ENCODE measurements at regions not wholly inside any gene's neighbourhood (a gene's known extent, or its start where the extent isn't known, plus 50 kb on each side); places are given as distances from the start of the nearest gene placed in this dataset.
A peak's percentile ranks its signal among the peaks of the same experiment; 100 is the strongest.
"Not testable (repeated sequence)": the region's sequence is repeated elsewhere in the genome, so short reads cannot be mapped to it uniquely, and the experiment has no call there.

DNA sequence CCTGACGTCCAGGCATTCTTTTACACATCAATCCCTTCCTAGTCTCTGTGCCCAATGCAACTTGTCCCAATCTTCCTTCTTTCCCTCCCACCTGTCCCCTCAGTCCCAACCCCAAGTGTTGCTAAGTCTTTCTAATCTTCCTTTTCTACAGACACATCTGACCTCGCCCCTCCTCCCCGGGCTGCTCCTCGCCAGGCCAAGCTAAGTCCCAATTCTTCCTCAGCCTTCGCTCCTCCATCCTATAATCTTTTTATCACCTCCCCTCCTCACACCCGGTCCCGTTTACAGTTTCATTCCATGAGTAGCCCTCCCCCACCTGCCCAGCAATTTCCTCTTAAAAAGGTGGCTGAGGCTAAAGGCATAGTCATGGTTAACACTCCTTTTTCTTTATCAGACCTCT lies 413.3 kb upstream of the ST8SIA4 start:
- DNase-seq, result not testable (repeated sequence)

DNA sequence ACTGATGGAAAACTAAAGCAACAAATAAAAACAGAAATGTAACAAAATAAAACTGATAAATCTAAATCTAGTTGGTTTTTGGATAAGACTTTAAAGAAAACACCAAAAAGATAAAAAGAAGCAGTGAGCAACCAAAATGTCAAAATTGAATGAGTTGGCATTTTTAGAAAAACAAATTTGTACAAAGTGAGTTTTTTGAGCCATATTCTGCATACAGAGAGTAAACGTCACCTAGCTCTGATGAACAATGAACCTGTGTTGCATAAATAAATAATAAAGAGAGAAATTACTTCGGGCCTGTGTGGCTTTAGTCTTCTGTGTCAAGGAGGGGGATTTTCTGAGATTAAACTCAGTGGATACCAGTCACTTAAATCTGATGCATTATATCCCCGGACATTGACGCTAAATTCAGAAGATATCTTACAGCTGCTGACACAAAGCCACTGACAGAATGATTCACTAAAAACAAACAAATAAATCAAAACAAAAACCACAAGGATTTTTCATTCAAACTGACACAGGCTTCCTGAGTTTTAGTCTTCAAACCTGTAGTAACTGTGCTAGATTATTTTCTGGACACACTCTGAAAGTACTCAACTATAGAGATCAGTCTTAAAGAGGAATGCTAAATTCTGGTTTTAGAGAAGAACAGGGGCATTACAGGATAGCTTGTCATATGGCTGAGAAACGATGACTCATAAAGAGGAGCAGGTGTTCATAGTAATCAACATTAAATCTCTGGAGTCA lies 403.5 kb upstream of the ST8SIA4 start:
- DNase-seq, result peak; percentile 67

DNA sequence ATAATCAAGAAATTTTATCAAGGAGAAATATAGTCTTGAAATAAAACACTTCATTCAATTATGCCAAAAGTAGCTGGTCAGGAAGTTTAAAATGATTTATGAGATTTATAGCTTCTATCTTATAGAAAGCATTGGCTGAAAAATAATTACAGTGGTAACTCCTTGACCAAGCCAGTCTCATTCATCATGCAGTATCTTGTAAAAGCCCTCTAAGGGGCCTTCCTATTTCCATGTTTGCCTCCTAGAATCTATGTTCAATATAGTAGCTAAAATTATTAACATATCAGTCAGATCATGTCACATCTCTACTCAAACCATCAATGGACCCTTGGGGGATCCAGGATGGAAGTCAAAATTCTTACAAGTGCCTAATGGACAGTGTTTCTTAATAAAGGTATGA lies 393.4 kb upstream of the ST8SIA4 start:
- DNase-seq, result no peak

DNA sequence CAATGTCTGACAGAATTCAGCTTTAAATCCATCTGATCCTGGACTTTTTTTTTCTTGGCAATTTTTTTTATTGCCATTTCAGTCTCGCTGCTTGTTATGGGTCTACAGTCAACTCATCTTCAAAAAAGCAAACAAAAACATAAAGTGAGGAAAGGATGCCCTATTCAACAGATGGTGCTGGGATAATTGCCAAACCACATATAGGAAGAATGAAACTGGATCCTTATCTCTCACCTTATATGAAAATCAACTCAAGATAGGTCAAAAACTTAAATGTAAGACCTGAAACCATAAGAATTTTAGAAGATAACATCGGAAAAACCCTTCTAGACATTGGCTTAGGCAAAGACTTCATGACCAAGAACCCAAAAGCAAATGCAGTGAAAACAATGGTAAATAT lies 389.1 kb upstream of the ST8SIA4 start:
- DNase-seq, result peak; percentile 51

DNA sequence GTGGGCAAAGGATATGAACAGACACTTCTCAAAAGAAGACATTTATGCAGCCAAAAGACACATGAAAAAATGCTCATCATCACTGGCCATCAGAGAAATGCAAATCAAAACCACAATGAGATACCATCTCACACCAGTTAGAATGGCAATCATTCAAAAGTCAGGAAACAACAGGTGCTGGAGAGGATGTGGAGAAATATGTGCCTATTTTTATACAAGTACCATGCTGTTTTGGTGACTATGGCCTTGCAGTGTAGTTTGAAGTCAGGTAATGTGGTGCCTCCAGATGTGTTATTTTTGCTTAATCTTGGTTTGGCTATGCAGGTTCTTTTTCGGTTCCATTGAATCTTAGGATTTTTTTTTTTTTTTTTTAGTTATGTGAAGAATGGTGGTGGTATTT lies 387.7 kb upstream of the ST8SIA4 start:
- not testable (repeated sequence) for DNase-seq

DNA sequence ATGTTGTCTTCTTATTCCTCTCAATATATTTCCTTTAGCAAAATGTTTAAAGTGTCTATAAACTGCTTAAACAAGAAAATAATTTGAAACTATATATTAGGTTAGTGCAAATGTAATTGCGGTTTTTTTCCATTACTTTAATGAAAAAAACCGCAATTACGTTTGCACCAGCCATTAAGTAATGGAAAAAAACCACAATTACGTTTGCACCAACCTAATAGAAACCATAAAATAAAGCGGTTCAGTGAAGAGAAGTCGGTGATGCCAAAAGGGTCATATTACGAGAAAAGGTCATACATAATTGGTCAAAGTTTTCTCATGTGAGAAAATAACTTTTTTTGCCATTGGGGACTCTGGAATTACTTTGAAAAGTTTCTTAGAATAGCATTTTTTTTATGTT lies 385.6 kb upstream of the ST8SIA4 start:
- DNase-seq, result no peak

DNA sequence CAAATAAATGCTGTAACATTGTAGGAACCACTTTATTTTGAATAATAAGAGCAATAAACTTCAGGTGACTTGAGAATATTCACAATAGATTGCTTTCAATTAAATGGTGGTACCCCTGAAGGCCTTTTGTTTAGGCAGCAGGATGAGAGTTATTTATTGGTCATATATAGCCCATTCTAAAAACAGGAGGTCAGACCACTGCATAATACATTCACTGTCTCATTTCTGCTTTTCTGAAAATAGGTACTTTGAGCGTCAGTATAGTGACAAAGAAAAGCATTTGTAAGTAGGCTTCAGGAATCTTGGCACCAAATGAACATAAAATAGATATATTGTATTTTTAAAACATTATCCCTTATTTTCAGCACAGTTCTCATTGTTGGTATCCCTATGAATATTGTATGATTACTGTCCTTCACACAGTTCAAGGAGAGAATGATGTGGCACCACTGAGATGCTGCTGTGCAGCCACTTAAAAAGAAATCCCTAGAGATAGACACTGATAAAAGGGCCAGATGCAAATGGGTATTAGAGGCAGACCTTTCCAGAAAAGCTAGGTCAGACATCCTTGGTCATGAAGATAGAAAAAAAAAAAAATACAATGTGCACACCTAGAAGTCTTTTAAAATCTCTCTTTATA lies 381.8 kb upstream of the ST8SIA4 start:
- peak; percentile 3 for DNase-seq

DNA sequence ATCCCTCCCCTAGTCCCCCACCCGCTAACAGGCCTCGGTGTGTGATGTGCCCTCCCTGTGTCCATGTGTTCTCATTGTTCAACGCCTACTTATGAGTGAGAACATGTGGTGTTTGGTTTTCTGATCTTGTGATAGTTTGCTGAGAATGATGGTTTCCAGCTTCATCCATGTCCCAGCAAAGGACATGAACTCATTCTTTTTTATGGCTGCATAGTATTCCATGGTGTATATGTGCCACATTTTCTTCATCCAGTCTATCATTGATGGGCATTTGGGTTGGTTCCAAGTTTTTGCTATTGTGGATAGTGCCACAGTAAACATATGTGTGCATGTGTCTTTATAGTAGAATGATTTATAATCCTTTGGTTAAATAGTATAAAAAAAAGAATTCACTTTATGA lies 380.9 kb upstream of the ST8SIA4 start:
- not testable (repeated sequence) for DNase-seq

DNA sequence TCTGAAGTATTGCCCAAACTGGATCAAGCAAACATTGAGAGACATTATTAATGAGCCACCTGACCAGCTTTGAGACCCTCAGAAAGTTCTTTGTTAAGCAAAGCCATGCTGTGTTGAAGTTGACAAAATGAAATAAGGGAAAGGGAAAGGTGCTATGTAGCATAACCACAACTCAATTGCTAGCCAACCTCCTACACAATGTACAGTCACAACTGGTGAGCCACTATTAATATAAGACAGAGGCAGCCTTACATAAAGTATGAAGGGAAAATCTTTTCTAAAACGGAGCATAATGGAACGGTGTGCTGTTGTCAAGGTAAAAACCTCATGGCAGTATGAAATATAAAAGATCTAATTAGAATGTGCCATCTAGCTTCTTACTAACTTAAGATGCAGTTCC lies 375.8 kb upstream of the ST8SIA4 start:
- DNase-seq, result no peak

DNA sequence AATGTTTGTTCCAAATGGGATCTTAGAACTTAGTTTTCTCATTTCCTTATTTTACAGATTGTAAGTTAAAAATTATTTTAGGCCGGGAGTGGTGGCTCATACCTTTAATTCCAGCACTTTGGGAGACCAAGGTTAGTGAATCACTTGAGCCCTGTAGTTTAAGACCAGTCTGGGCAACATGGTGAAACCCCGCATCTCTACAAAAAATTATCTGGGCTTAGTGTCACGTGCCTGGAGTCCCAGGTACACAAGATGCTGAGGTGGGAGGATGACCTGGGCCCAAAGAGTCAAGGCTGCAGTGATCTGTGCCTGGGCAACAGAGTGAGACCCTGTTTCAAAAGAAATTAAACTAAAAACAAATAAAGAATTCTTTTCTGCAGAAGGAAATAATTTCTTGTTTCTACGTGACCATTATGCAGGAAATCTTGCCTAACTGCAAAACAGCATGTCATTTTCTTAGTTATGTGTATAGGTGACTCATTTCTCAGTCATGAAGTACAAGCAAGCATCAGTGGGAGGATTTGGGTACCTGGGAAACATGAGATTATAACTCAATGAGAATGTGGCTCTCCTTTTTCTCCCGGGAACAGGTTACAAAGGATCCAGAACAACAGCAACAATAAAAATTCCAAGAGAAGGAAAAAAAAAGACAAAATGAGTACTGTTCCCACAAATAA lies 375.1 kb upstream of the ST8SIA4 start:
- no peak for DNase-seq

DNA sequence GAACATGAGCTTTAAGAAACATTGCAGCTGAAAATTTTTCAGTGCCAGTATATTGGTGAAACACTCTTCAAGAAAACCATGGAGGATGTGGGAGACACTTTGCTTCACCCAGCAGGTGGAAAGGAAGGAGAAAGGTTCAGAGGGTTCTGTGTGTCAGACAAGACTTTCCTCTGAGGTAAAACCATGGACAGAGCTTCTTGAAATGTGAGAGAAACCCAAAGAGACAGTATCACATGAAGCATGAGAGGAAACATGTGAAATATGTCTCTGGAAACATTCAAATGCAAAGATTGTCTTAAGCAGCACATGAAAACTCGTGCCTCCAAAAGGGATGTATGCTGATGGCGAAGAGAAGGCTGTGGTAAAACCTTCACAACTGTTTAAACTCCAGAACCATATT lies 368.9 kb upstream of the ST8SIA4 start:
- DNase-seq, result no peak

DNA sequence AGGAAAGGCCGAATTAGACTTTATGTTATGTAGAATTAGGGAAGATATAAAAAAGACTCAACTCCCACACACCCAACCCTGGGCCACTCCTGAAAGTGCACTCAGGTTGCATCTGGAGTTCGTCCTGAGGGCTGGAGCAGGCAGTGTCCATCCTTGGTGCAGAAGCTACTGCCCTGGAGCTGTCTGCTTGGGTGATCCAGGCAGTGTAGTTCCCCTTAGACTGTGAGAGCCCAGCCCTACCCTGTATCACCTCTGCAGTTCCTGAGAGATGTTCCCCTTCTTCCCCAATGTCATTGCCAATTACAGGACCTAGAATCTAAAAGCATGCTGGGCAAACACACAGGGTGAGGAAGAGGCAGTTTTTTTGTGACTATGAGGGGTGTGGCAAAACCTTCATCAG lies 368.3 kb upstream of the ST8SIA4 start:
- no peak for DNase-seq

DNA sequence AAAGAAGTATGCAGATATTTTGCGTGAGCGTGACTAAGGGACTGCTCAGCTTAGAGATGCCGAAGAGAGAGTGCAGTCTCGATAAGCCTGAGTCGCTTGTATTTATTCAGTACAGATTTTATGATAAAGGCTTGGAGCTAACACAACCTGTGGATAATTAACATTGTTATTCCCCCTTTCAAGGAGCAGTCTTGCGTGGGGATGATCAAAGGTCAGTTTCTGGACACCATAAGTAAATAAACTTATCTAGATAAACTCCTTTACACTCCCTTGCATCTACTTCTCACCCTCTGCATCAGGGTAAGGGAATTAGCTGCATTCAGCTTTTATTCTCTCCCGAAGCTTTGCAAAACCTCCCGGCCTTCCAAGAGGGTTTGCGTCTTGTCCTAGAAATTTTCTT lies 357.8 kb upstream of the ST8SIA4 start:
- DNase-seq, result no peak

DNA sequence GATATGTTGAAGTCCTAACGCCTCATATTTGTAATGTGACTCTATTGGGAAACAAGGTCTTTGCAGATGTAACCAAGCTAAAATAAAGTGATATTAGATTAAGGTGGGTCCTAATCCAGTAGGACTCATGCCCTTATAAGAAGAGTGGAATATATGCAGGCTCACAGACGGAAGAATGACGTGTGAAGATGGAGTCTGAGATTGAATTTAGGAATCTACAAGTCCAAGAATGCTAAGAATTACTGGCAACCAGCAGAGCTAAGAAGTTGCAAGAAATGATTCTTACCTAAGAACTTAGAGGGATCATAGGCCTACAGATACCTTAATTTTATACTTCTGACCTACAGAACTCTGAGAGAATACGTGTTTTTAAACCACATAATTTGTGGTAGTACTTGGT lies 350.0 kb upstream of the ST8SIA4 start:
- DNase-seq, result no peak

DNA sequence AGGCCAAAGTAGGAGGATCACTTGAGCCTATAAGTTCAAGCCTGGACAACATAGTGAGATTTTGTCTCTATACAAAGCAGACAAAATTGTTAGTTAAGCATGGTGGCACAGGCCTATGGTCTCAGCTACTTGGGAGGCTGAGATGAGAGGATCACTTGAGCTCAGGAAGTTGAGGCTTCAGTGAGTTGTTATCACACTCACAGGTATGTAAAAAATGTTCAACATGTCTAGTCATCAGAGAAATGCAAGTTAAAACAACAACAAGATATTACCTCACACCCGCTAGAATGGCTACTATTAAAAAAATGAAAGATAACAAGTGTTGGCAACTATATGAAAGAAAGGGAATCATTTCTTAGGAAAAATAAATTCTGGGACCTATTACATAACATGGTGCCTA lies 341.5 kb upstream of the ST8SIA4 start:
- no peak for DNase-seq

DNA sequence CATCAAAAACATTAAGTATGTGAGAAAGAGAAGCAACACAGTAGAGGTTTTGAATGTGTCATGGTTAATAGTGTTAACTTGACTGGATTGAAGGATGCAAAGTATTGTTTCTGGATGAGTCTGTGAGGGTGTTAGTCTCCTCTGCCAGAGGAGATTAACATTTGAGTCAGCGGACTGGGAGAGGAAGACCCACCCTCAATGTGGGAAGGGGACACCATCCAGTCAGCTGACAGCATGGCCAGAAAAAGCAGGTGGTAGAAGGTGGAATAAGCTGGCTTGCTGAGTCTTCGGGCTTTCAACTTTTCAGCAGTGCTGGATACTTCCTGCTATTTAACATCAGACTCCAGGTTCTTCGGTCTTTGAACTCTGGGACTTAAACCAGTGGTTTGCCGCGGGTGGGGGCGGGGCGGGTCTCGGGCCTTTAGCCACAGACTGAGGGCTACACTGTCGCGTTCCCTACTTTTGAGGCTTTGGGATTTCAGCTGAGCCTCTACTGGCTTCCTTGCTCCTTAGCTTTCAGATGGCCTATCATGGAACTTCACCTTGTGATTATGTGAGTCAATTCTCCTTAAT lies 309.9 kb upstream of the ST8SIA4 start:
- DNase-seq, result no peak

DNA sequence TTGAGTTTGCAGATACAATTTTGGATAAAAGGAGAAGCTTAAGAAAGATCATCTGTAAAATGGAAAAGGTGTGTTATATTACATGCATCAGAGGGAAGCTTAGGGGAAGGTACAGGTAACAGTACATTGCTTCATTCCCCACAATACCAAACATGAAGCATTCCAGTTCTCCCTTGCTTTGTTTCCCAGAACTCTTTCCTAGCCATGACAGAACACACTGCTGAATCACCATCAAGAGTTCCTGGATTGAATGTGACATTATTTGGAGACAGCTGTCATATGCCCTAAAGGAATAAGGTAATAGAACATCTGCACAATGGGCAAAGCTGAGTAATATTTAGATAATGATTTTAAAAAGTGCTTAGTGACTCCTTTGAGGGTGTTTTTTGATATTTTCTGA lies 303.5 kb upstream of the ST8SIA4 start:
- no peak for DNase-seq

DNA sequence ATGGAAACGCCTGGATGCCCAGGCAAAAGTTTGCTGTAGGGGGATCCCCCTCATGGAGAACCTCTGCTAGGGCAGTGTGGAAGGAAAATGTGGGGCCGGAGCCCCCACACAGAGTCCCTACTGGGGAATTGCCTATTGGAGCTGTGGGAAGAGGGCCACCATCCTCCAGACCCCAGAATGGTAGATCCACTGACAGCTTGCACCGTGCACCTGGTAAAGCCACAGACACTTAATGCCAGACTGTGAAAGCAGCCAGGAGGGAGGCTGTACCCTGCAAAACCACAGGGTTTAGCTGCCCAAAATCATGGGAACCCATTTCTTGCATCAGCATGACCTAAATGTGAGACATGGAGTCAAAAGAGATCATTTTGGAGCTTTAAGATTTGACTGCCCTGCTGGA lies 302.0 kb upstream of the ST8SIA4 start:
- not testable (repeated sequence) for DNase-seq

DNA sequence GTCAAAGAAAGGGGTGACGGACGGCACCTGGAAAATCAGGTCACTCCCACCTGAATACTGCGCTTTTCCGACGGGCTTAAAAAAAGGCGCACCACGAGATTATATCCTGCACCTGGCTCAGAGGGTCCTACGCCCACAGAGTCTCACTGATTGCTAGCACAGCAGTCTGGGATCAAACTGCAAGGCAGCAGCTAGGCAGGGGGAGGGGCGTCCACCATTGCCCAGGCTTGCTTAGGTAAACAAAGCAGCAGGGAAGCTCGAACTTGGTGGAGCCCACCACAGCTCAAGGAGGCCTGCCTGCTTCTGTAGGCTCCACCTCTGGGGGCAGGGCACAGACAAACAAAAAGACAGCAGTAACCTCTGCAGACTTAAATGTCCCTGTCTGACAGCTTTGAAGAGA lies 277.3 kb upstream of the ST8SIA4 start:
- DNase-seq, result not testable (repeated sequence)

DNA sequence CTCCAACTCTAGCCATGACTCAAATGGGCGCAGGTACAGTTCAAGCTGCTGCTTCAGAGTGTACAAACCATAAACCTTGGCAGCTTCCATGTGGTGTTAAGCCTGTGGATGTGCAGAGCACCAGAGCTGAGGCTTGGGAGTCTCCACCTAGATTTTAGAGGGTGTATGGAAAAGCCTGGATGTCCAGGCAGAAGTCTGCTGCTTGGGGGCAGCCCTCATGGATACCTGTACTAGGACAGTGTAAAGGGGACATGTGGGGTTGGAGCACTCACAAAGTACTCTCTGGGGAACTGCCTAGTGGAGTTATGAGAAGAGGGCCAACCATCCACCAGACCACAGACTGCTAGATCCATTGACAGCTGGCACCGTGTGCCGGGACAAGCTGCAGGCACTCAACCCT lies 273.5 kb upstream of the ST8SIA4 start:
- DNase-seq, result no peak

DNA sequence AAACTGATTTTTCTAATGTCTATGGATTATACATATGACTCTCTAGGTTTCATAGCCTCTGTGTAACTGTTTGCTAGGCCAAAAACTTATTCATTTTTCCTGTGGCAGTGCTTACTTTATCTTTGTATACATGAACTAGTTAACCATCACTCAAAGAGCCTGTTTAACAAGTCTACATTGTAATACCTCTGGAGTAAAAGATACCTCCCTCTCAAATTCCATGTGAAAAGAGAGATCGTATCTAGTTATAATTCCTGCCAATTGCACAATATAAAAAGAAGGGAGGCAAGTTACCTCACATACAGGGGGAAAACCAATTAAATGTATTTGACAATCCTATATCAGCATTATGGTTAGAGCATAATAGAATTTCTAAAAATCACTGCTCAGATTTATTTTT lies 271.9 kb upstream of the ST8SIA4 start:
- no peak for DNase-seq

DNA sequence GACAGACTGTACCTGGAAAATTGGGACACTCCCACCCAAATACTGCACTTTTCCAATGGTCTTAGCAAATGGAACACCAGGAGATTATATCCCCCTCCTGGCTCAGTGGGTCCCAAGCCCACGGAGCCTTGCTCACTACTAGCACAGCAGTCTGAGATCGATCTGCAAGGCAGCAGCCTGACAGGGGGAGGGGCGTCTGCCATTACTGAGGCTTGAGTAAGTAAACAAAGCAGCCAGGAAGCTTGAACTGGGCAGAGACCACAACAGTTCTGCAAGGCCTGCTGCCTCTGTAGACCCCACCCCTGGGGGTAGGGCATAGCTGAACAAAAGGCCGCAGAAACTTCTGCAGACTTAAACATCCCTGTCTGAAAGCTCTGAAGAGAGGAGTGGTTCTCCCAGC lies 260.0 kb upstream of the ST8SIA4 start:
- no peak for DNase-seq

DNA sequence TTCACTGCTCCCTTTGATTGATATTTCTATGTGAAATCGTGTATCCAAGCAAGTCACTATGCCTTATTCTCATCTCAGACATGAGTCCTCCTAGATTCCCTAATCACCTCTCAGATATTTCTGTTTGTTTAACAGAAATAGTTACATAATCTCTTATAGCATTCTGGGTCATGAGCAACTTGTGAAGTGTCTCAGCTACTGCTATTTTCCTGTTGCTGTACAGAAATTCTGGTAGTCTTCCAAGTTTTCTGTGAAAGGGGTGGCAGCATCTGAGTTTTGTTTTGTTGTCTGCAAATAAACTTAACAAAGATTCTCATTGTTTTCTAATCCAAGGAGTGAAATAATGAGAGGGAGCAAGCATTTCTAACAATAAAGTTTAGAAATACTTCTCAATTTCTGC lies 256.9 kb upstream of the ST8SIA4 start:
- DNase-seq, result no peak

DNA sequence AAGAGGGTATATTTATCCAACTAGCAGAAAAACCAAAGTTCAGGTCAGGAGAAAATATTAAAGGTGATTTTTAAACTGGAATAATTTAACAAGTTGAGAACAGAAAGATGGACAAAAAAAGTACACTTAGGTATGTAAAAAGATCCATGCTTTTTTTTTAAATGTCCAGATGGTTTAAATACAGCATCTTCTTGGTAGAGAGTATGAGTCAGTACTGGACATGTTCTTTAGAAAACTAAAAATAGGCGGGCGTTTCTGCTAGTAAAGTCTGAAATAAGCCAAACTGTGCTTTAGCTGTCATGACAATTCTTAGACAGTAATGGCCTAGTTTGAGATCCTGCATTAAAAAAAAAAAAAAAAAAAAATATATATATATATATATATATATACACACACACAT lies 255.9 kb upstream of the ST8SIA4 start:
- DNase-seq, result no peak
